GM21526 (cell line): ENCODE measurements at regions not wholly inside any gene's neighbourhood (a gene's known extent, or its start where the extent isn't known, plus 50 kb on each side); places are given as distances from the start of the nearest gene placed in this dataset.

Experiments used
- ATAC-seq: cut with Tn5 transposase; IDR thresholded peaks from one replicate; pipeline ENCODE4 v1.9.1; 2021; ENCODE audit warnings: moderate library complexity; ENCODE audit not compliant: unreplicated experiment, low FRiP score

GRCh38 chr5:97907646-97908400, 724.8 kb upstream of the RIOK2 start:
- no peak for ATAC-seq

- no peak for ATAC-seq
These were observed 726.5 kb upstream of the RIOK2 start for GRCh38 chr5:97909541-97909940.

GRCh38 chr5:97914483-97914882, 731.4 kb upstream of the RIOK2 start:
- no peak for ATAC-seq

- no peak for ATAC-seq
These were observed 732.1 kb upstream of the RIOK2 start for GRCh38 chr5:97915106-97915505.

- no peak for ATAC-seq
These were observed 735.0 kb upstream of the RIOK2 start for GRCh38 chr5:97918057-97918456.

- ATAC-seq: no peak
These were observed 735.6 kb upstream of the RIOK2 start for GRCh38 chr5:97918620-97919019.

GRCh38 chr5:97919719-97920118, 736.7 kb upstream of the RIOK2 start:
- ATAC-seq: no peak

- ATAC-seq: no peak
These were observed 739.7 kb upstream of the RIOK2 start for GRCh38 chr5:97922776-97923175.

- no peak for ATAC-seq
These were observed 740.4 kb upstream of the RIOK2 start for GRCh38 chr5:97923496-97923895.

- ATAC-seq: no peak
These were observed 741.0 kb upstream of the RIOK2 start for GRCh38 chr5:97923997-97924396.

- ATAC-seq: no peak
These were observed 746.3 kb upstream of the RIOK2 start for GRCh38 chr5:97929383-97929782.

- no peak for ATAC-seq
These were observed 748.8 kb upstream of the RIOK2 start for GRCh38 chr5:97931829-97932228.

GRCh38 chr5:97936231-97936630, 753.2 kb upstream of the RIOK2 start:
- ATAC-seq: no peak

GRCh38 chr5:97937846-97938245, 754.8 kb upstream of the RIOK2 start:
- ATAC-seq: no peak

GRCh38 chr5:97943036-97943435, 760.0 kb upstream of the RIOK2 start:
- ATAC-seq: no peak

GRCh38 chr5:97951139-97951538, 768.1 kb upstream of the RIOK2 start:
- ATAC-seq: no peak

GRCh38 chr5:97955450-97955849, 772.4 kb upstream of the RIOK2 start:
- ATAC-seq: no peak

- no peak for ATAC-seq
These were observed 784.2 kb upstream of the RIOK2 start for GRCh38 chr5:97967292-97967691.

GRCh38 chr5:97968346-97968745, 785.3 kb upstream of the RIOK2 start:
- no peak for ATAC-seq

- no peak for ATAC-seq
These were observed 793.7 kb upstream of the RGMB start for GRCh38 chr5:97979740-97980139.

GRCh38 chr5:97980291-97980690, 793.2 kb upstream of the RGMB start:
- no peak for ATAC-seq

- no peak for ATAC-seq
These were observed 787.4 kb upstream of the RGMB start for GRCh38 chr5:97986069-97986468.

- no peak for ATAC-seq
These were observed 782.2 kb upstream of the RGMB start for GRCh38 chr5:97991236-97991635.
